Pancreas (tissue), 10 donors: ENCODE measurements at regions not wholly inside any gene's neighbourhood (a gene's known extent, or its start where the extent isn't known, plus 50 kb on each side); places are given as distances from the start of the nearest gene placed in this dataset.
"Not testable (repeated sequence)": the region's sequence is repeated elsewhere in the genome, so short reads cannot be mapped to it uniquely, and the experiment has no call there.

Experiments
- ATAC-seq, 4 donors: fragments of 200-7000 bp; cut with Tn5 transposase; one replicate each; pipeline versions ENCODE4 v1.8.0 to v1.9.1; 2020; ENCODE audit warnings: mild to moderate bottlenecking in 4 of 4, moderate library complexity in 4 of 4
- DNase-seq, 6 donors: peaks; one replicate each; pipeline ENCODE4 v3.0.0-alpha.2; 2020
- FAIRE-seq: peaks from 2 replicates; lab custom pipeline; 2012; peaks lifted over from hg19 to GRCh38; lab: Jason Lieb, UNC
- H3K27ac ChIP-seq, 4 donors: fragments of 200-600 bp; sonication (generic); 1 replicate in 3 of 4; 2 replicates in 1 of 4; pipeline versions ENCODE4 v1.5.0 to v1.8.0; 2020
- H3K27me3 ChIP-seq, 4 donors: fragments of 200-600 bp; one replicate each; pipeline ENCODE4 v1.8.0; 2021
- H3K36me3 ChIP-seq, 3 donors: fragments of 200-600 bp; sonication (generic) in 1 of 3; one replicate each; pipeline versions ENCODE4 v1.5.0 to v1.8.0; 2020 to 2021
- H3K4me1 ChIP-seq, 3 donors: fragments of 200-600 bp; one replicate each; pipeline ENCODE4 v1.8.0; 2021
- H3K4me3 ChIP-seq, 4 donors: fragments of 200-600 bp; sonication (generic) in 2 of 4; one replicate each; pipeline versions ENCODE4 v1.5.0 to v1.8.0; 2020 to 2021
- H3K9me3 ChIP-seq, 4 donors: fragments of 200-600 bp; one replicate each; pipeline ENCODE4 v1.8.0; 2021
- CTCF ChIP-seq, 4 donors: fragments of 200-600 bp; sonication (generic) in 3 of 4; IDR thresholded peaks; one replicate each; pipeline versions ENCODE4 v1.5.0 to v1.8.0; 2021; ENCODE audit warnings: antibody characterized with exemption in 4 of 4
- WGBS, 2 donors: extraction: QIAGEN DNeasy Blood & Tissue Kit; methylation state at CpG; one replicate each; pipeline ENCODE4 v1.1.7; 2013; 5-methylcytosine and 5-hydroxymethylcytosine counted together
- intact Hi-C, 3 donors: fragments of 100-400 bp; cut with DNase I; formaldehyde crosslinking; loops; one replicate each; pipeline versions ENCODE4 v1.11.1 to v1.14.2; 2022
- donor health status: healthy with polysubstance abuse.
- donor health status: DM: no; HTN: no; CAD: no; lungs with moderate emphysema.
- donor health status: DM: no; HTN: no; CAD: no.
- donor health status: control.
- donor health status: control.
- donor health status: Bipolar disorder and iron deficiency.
- donor health status: DM: yes; HTN: yes; CAD: no.
- donor health status: DM: no; HTN: no; CAD: no.
- donor health status: DM: no; HTN: no; CAD: no.
- donor health status: DM: yes; HTN: yes; CAD: no.

DNA sequence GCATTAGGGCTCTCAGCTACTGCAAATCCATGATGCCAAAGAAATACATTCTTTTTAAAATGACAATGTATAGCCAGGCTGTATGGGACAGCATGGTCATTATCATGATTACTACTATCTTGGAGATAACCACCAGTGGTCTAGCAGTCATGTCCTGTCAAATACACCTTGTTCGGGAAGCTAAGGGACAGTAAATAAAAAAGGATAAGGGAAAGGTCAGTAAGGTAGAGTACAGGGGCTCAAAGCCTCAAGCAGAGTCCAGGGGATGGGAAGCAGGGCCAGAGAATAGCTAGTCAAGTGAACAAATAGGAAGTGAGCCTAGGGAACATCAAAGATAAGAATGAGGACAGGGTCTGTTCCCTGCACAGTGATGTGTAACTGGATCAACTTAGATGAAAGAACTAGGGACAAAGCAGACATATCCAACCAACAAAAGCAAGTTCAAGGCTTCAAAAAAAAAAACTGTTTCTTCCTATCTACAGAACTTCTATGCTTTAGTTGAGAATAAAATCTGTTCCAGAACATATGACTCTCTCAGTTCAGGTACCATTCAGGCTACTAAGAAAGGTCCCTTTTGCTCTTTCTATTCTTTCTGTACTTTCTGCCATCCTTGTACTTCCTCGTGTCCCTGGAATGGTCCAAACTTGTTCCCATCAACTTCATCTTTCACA lies 62.9 kb upstream of the EHBP1 start:
- no peak overlapping the region for H3K4me3 ChIP-seq
- H3K27me3 ChIP-seq, result no peaks in the 10 kb centered on the region
- ATAC-seq (no peak), FAIRE-seq (no peak), DNase-seq (no peak)
- intact Hi-C loops, result no loop called here
- H3K36me3 ChIP-seq, result no peaks in the 10 kb centered on the region
- no peaks in the 10 kb centered on the region for H3K4me1 ChIP-seq
- H3K27ac ChIP-seq, result no peak overlapping the region
- no peaks in the 10 kb centered on the region for H3K9me3 ChIP-seq
- WGBS, 2 donors, result 66 to 67% methylated on average over 2 of the region's 2 CpGs
- no peak for TF ChIP-seq CTCF (IDR thresholded peaks at IDR 0.05)

DNA sequence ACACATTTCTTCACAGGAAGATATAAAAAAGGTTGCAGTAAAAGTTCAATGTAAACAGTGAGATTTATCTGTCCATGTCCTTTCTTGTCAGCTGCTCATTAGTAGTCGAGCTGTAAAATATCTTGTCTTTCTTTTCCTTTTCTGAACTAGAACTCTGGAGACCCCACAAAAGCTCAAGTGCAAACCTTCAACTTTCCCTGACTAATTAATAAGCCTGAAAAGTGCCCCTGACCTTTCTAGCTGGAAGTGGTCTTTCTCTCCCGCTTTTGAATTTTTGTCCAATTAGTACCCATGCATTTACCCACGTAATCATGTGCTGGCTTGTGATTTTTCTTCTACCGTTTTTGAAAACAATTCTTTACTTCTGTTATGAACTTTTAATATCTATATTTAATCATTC lies 63.6 kb upstream of the EHBP1 start:
- Histone ChIP-seq H3K4me1 (no peaks in the 10 kb centered on the region), H3K36me3 (no peaks in the 10 kb centered on the region), H3K9me3 (no peaks in the 10 kb centered on the region), H3K4me3 (no peak overlapping the region), H3K27ac (no peak overlapping the region), H3K27me3 (no peaks in the 10 kb centered on the region)
- DNase-seq, result no peak
- intact Hi-C loops, result no loop called here
- no peak for TF ChIP-seq CTCF (IDR thresholded peaks at IDR 0.05)
- WGBS, 2 donors, result 64 to 71% methylated on average over 4 of the region's 4 CpGs
- no peak for FAIRE-seq
- ATAC-seq, result no peak

- peak in 1 of 4 donors; percentile 42 for ATAC-seq
Observed at GRCh38 chr2:62641410-62641843, 64.1 kb upstream of the EHBP1 start.

DNA sequence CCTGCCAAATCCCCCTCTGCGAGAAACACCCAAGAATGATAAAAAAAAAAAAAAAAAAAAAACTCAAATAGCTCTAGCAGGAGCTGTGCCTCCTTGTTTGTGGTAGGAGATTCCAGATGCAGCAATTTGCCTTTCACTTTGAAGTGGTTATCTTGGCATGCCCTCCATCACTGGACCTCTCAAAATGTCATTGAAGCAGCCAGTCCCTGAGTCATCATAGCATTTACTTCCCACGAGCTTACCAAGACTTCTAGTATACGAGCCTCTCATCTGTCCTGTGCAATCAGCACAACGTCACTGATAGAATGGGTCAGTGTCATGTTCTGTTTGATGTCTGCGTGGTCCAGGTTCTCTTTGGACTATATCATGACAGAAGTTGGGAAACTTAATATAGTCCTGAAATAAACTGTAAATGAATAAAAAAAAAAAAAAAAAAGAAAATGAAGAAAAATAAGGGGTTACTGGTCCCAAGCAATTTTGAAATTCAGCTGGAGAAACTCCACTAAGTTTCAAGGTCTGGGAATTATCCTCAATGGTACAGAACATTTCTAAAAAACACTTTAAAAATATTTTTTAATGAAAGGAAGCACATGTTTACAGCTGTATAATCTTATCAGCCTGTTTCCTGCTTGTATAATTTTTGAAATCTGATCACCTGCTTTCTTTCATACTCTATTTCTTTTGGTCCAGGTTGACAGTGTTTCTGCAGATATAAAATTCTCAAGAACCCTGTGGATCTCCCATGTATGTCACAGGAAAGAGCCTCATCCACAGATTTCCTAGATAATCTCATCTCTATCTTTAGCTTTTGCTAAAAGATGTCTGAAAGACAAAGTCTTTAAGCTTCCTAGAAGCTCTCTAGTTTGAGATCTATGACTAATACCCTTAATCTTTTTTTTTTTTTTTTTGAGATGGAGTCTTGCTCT lies 74.1 kb upstream of the EHBP1 start:
- no peak for TF ChIP-seq CTCF (IDR thresholded peaks at IDR 0.05)
- H3K4me1 ChIP-seq, result no peaks in the 10 kb centered on the region
- WGBS, 2 donors, result 79 to 92% methylated on average over 5 of the region's 5 CpGs
- no peaks in the 10 kb centered on the region for H3K27me3 ChIP-seq
- H3K36me3 ChIP-seq, result no peaks in the 10 kb centered on the region
- FAIRE-seq (no peak), ATAC-seq (no peak), DNase-seq (no peak)
- H3K9me3 ChIP-seq, result no peaks in the 10 kb centered on the region
- no peak overlapping the region for H3K4me3 ChIP-seq
- no peak overlapping the region for H3K27ac ChIP-seq
- intact Hi-C loops, result no loop called here

More at GRCh38 chr2:62641410-62641843, 64.1 kb upstream of the EHBP1 start:
- Histone ChIP-seq H3K4me3 (no peak overlapping the region), H3K9me3 (no peaks in the 10 kb centered on the region), H3K4me1 (no peaks in the 10 kb centered on the region), H3K27me3 (no peaks in the 10 kb centered on the region), H3K36me3 (no peaks in the 10 kb centered on the region), H3K27ac (no peak overlapping the region)
- FAIRE-seq (peak; percentile 17), DNase-seq (no peak)
- WGBS, 2 donors, result 82 to 91% methylated on average over 1 of the region's 1 CpG
- intact Hi-C loops, result no loop called here
- TF ChIP-seq CTCF (IDR thresholded peaks at IDR 0.05), result no peak

DNA sequence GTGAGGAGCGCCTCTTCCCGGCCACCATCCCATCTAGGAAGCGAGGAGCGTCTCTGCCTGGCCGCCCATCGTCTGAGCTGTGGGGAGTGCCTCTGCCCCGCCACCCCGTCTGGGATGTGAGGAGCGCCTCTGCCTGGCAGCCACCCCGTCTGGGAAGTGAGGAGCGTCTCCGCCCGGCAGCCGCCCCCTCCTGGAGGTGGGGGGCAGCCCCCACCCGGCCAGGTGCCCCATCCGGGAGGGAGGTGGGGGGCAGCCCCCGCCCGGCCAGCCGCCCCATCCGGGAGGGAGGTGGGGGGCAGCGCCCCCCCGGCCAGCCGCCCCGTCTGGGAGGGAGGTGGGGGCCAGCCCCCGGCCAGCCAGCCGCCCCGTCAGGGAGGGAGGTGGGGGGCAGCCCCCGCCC lies 75.3 kb upstream of the EHBP1 start:
- H3K36me3 ChIP-seq, intact Hi-C loops, H3K4me1 ChIP-seq, H3K27me3 ChIP-seq, H3K4me3 ChIP-seq, FAIRE-seq, ATAC-seq, H3K27ac ChIP-seq, H3K9me3 ChIP-seq: not testable (repeated sequence)
- WGBS, 2 donors, result 87 to 88% methylated on average over 8 to 28 of the region's 28 CpGs
- peak in 1 of 6 donors; percentile 35 for DNase-seq

GRCh38 chr2:62629310-62629709 lies 76.2 kb upstream of the EHBP1 start:
- FAIRE-seq, ATAC-seq, H3K36me3 ChIP-seq, H3K4me1 ChIP-seq, H3K4me3 ChIP-seq, H3K9me3 ChIP-seq, H3K27me3 ChIP-seq, intact Hi-C loops, H3K27ac ChIP-seq, DNase-seq: not testable (repeated sequence)
- WGBS, 2 donors, result 75% methylated on average over 1 of the region's 5 CpGs; no CpG with 5 or more reads in 1 of the 2 donors
